GM21723 (cell line): ENCODE measurements at regions not wholly inside any gene's neighbourhood (a gene's known extent, or its start where the extent isn't known, plus 50 kb on each side); places are given as distances from the start of the nearest gene placed in this dataset.

Source experiments
- ATAC-seq: cut with Tn5 transposase; IDR thresholded peaks from one replicate; pipeline ENCODE4 v1.9.1; 2021; ENCODE audit warnings: mild to moderate bottlenecking, moderate library complexity; ENCODE audit not compliant: unreplicated experiment

GRCh38 chr1:37085393-37085792 lies 51.1 kb upstream of the GRIK3 start:
- no peak for ATAC-seq

GRCh38 chr1:37089750-37090149 lies 55.4 kb upstream of the GRIK3 start:
- ATAC-seq: no peak

GRCh38 chr1:37090671-37091070 lies 56.4 kb upstream of the GRIK3 start:
- ATAC-seq: no peak

- no peak for ATAC-seq
Measured at GRCh38 chr1:37092937-37093336, 58.6 kb upstream of the GRIK3 start.

GRCh38 chr1:37094302-37094701 lies 60.0 kb upstream of the GRIK3 start:
- no peak for ATAC-seq

- ATAC-seq: no peak
Measured at GRCh38 chr1:37096523-37096922, 62.2 kb upstream of the GRIK3 start.

- no peak for ATAC-seq
Measured at GRCh38 chr1:37097731-37098130, 63.4 kb upstream of the GRIK3 start.

- no peak for ATAC-seq
Measured at GRCh38 chr1:37098237-37098636, 63.9 kb upstream of the GRIK3 start.

GRCh38 chr1:37100310-37100709 lies 66.0 kb upstream of the GRIK3 start:
- ATAC-seq: no peak

- ATAC-seq: no peak
Measured at GRCh38 chr1:37102656-37103382, 68.5 kb upstream of the GRIK3 start.

GRCh38 chr1:37105911-37106310 lies 71.6 kb upstream of the GRIK3 start:
- ATAC-seq: no peak

GRCh38 chr1:37107153-37107907 lies 73.0 kb upstream of the GRIK3 start:
- ATAC-seq: no peak

GRCh38 chr1:37108596-37109188 lies 74.4 kb upstream of the GRIK3 start:
- no peak for ATAC-seq

GRCh38 chr1:37112430-37112829 lies 78.1 kb upstream of the GRIK3 start:
- no peak for ATAC-seq

GRCh38 chr1:37113285-37113997 lies 79.1 kb upstream of the GRIK3 start:
- ATAC-seq: no peak

- no peak for ATAC-seq
Measured at GRCh38 chr1:37118790-37119189, 84.5 kb upstream of the GRIK3 start.

GRCh38 chr1:37120279-37120678 lies 86.0 kb upstream of the GRIK3 start:
- ATAC-seq: no peak

GRCh38 chr1:37123276-37124115 lies 89.2 kb upstream of the GRIK3 start:
- no peak for ATAC-seq

- no peak for ATAC-seq
Measured at GRCh38 chr1:37124501-37124900, 90.2 kb upstream of the GRIK3 start.

GRCh38 chr1:37125295-37125694 lies 91.0 kb upstream of the GRIK3 start:
- no peak for ATAC-seq
